ENCODE measurements at regions not wholly inside any gene's neighbourhood (a gene's known extent, or its start where the extent isn't known, plus 50 kb on each side); places are given as distances from the start of the nearest gene placed in this dataset.

DNA sequence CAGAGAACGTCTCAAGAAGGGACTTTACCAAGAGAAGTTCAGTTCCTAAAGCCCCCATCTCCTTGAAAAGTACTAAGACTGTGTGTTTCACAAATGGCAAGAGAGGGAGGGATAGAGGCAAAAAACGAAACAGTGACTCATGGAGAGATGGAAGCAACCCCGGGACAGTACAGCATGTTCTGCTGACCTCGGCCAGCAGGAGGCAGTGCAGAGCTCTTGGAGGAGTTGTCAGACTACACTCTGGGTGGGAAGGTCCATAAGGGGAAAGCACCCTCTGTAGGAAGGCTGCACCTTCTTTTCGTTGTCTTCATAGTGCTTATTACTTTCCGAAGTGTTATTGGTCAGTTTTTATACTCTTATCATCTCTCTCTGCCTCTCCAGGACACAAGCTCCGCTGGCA is 525.2 kb upstream of the CCDC196 start:
- no peaks in the 10 kb centered on the region for H3K36me3 ChIP-seq (ENCODE audit: control insufficient read depth, insufficient read depth, low read length)
- no peak for FAIRE-seq
- H3K27me3 ChIP-seq (ENCODE audit: control insufficient read depth, insufficient read depth, low read length): peaks cover 2% of the 10 kb centered on the region
- peak; percentile 49 for DNase-seq (ENCODE audit: low read depth)
- TF ChIP-seq, protein P1, sequence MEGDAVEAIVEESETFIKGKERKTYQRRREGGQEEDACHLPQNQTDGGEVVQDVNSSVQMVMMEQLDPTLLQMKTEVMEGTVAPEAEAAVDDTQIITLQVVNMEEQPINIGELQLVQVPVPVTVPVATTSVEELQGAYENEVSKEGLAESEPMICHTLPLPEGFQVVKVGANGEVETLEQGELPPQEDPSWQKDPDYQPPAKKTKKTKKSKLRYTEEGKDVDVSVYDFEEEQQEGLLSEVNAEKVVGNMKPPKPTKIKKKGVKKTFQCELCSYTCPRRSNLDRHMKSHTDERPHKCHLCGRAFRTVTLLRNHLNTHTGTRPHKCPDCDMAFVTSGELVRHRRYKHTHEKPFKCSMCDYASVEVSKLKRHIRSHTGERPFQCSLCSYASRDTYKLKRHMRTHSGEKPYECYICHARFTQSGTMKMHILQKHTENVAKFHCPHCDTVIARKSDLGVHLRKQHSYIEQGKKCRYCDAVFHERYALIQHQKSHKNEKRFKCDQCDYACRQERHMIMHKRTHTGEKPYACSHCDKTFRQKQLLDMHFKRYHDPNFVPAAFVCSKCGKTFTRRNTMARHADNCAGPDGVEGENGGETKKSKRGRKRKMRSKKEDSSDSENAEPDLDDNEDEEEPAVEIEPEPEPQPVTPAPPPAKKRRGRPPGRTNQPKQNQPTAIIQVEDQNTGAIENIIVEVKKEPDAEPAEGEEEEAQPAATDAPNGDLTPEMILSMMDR (IDR thresholded peaks at IDR 0.05; ENCODE audit: insufficient read depth, low read length, severe bottlenecking): peak; percentile 75
- H3K4me3 ChIP-seq (ENCODE audit: low read depth, low read length): no peak overlapping the region

DNA sequence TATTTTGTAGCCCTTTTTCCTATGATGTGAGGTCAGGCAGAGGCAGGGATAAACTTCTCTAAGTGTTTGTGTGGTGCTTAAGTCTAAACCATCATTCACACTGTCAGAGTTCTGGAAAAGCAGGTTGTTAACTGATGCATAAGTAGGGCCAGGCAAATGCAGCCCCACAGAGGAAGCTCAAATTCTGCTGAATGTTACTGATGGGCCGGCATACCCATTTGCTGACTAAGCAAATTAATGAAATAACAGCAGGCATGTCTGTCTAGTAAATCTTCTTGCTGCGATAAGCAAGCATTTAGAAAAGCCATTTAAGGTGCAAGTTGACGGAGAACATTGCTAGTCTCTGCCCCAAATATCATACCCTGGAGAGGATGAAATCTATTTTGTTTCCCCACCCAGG is 523.2 kb upstream of the CCDC196 start:
- TF ChIP-seq, protein P1 (IDR thresholded peaks at IDR 0.05; ENCODE audit: insufficient read depth, low read length, severe bottlenecking): no peak
- FAIRE-seq: no peak

DNA sequence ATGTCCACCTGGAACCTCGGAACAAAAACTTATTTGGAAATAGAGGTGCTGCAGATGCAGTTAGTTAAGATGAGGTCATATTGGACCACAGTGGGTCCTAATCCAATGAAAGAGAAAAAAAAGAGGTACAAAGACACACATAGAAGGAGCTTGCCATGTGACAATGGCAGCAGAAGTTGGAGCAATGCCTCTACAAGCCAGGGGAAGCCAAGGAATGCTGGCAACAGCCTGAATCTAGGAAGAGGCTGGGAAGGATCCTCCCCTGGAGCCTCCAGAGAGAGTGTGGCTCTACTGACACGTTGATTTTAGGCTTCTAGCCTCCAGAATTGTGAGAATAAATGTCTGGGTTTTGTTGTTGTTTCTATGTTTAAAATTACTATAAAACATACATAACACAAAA is 521.8 kb upstream of the CCDC196 start:
- FAIRE-seq (no peak), DNase-seq (ENCODE audit: low read depth) (no peak)
- H3K36me3 ChIP-seq (ENCODE audit: control insufficient read depth, insufficient read depth, low read length): no peaks in the 10 kb centered on the region
- no peak overlapping the region for H3K4me3 ChIP-seq (ENCODE audit: low read depth, low read length)
- TF ChIP-seq, protein P1 (IDR thresholded peaks at IDR 0.05; ENCODE audit: insufficient read depth, low read length, severe bottlenecking): no peak
- peaks cover 2% of the 10 kb centered on the region for H3K27me3 ChIP-seq (ENCODE audit: control insufficient read depth, insufficient read depth, low read length)

More for the DNA sequence above, 523.2 kb upstream of the CCDC196 start:
- H3K4me3 ChIP-seq (ENCODE audit: low read depth, low read length): no peak overlapping the region
- DNase-seq (ENCODE audit: low read depth): no peak
- no peaks in the 10 kb centered on the region for H3K36me3 ChIP-seq (ENCODE audit: control insufficient read depth, insufficient read depth, low read length)
- H3K27me3 ChIP-seq (ENCODE audit: control insufficient read depth, insufficient read depth, low read length): peaks cover 2% of the 10 kb centered on the region

DNA sequence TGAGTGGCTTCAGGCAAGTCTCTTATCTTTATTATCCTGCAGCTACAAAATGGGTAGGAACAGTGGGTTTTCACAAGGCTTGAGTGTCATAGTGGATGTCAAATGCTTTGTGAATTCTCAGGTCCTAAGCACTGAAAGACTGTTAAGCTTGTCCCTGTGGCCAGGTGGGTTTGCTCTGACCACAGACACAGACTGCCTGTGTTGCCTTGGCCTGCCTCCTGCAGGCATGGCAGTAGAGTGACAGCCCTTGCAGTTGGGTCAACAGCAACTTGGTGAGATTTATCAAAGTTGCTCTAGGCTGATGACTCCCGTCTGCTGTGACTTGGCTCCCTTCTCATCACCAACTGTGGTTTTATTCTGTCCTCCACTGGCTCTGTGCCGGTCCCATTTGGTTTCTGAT is 520.0 kb upstream of the CCDC196 start:
- no peak for DNase-seq (ENCODE audit: low read depth)
- FAIRE-seq: no peak
- Histone ChIP-seq H3K27me3 (ENCODE audit: control insufficient read depth, insufficient read depth, low read length) (no peaks in the 10 kb centered on the region), H3K4me3 (ENCODE audit: low read depth, low read length) (no peak overlapping the region), H3K36me3 (ENCODE audit: control insufficient read depth, insufficient read depth, low read length) (no peaks in the 10 kb centered on the region)
- TF ChIP-seq, protein P1 (IDR thresholded peaks at IDR 0.05; ENCODE audit: insufficient read depth, low read length, severe bottlenecking): no peak

- no peak overlapping the region for H3K4me3 ChIP-seq (ENCODE audit: low read depth, low read length)
- no peaks in the 10 kb centered on the region for H3K27me3 ChIP-seq (ENCODE audit: control insufficient read depth, insufficient read depth, low read length)
- FAIRE-seq: no peak
- no peak for DNase-seq (ENCODE audit: low read depth)
- no peaks in the 10 kb centered on the region for H3K36me3 ChIP-seq (ENCODE audit: control insufficient read depth, insufficient read depth, low read length)
- TF ChIP-seq, protein P1 (IDR thresholded peaks at IDR 0.05; ENCODE audit: insufficient read depth, low read length, severe bottlenecking): no peak
Measured at GRCh38 chr14:65972346-65972870, 513.8 kb upstream of the CCDC196 start.

GRCh38 chr14:65972891-65973290 is 513.3 kb upstream of the CCDC196 start:
- no peaks in the 10 kb centered on the region for H3K27me3 ChIP-seq (ENCODE audit: control insufficient read depth, insufficient read depth, low read length)
- FAIRE-seq: no peak

More at GRCh38 chr14:65972891-65973290, 513.3 kb upstream of the CCDC196 start:
- H3K4me3 ChIP-seq (ENCODE audit: low read depth, low read length): no peak overlapping the region
- H3K36me3 ChIP-seq (ENCODE audit: control insufficient read depth, insufficient read depth, low read length): no peaks in the 10 kb centered on the region
- peak; percentile 36 for DNase-seq (ENCODE audit: low read depth)
- TF ChIP-seq, protein P1 (IDR thresholded peaks at IDR 0.05; ENCODE audit: insufficient read depth, low read length, severe bottlenecking): no peak

All from bronchial epithelial cell (primary cell).